ENCODE measurements at regions not wholly inside any gene's neighbourhood (a gene's known extent, or its start where the extent isn't known, plus 50 kb on each side); places are given as distances from the start of the nearest gene placed in this dataset.

DNA sequence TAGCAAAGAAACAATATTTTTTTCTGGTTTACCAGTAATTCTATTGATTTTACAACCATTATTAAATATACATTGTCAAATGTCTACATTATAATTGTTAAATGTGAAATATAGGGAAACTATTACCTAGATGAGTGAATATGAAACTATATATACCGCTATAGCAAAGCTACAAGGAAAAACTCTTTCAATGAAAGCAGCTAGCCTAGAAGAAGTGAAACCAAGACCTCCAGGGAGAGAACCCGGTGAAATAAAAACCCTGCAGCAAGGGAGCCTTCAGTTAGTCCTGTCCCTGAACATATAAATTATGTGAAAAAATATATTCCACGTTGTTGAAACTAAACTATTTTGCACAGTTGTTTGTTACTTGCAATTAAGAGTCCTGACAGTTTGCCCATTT is 913.1 kb downstream of the EFNA5 start:
- TF ChIP-seq, protein P1, sequence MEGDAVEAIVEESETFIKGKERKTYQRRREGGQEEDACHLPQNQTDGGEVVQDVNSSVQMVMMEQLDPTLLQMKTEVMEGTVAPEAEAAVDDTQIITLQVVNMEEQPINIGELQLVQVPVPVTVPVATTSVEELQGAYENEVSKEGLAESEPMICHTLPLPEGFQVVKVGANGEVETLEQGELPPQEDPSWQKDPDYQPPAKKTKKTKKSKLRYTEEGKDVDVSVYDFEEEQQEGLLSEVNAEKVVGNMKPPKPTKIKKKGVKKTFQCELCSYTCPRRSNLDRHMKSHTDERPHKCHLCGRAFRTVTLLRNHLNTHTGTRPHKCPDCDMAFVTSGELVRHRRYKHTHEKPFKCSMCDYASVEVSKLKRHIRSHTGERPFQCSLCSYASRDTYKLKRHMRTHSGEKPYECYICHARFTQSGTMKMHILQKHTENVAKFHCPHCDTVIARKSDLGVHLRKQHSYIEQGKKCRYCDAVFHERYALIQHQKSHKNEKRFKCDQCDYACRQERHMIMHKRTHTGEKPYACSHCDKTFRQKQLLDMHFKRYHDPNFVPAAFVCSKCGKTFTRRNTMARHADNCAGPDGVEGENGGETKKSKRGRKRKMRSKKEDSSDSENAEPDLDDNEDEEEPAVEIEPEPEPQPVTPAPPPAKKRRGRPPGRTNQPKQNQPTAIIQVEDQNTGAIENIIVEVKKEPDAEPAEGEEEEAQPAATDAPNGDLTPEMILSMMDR (IDR thresholded peaks at IDR 0.05), result no peak
- H3K27ac Mint-ChIP-seq, result no peak overlapping the region
- ChIA-PET POLR2A (no interaction called here), CTCF (no interaction called here)
- DNase-seq (no peak), ATAC-seq (ENCODE audit: low read depth) (no peak)
- no peaks in the 10 kb centered on the region for H3K4me1 Mint-ChIP-seq
- no peaks in the 10 kb centered on the region for H3K9me3 Mint-ChIP-seq
- intact Hi-C loops (cut with micrococcal nuclease), result no loop called here
- H3K4me3 Mint-ChIP-seq, result no peak overlapping the region
- no peaks in the 10 kb centered on the region for H3K36me3 Mint-ChIP-seq (ENCODE audit: low read depth)
- no peaks in the 10 kb centered on the region for H3K27me3 Mint-ChIP-seq

GRCh38 chr5:106755789-106756188 is 914.9 kb downstream of the EFNA5 start:
- H3K27me3 Mint-ChIP-seq, result no peaks in the 10 kb centered on the region
- intact Hi-C loops (cut with micrococcal nuclease), result no loop called here
- no peaks in the 10 kb centered on the region for H3K36me3 Mint-ChIP-seq (ENCODE audit: low read depth)
- no peak overlapping the region for H3K27ac Mint-ChIP-seq
- H3K4me1 Mint-ChIP-seq, result no peaks in the 10 kb centered on the region
- POLR2A ChIA-PET, result no interaction called here
- CTCF ChIA-PET, result no interaction called here
- ATAC-seq (ENCODE audit: low read depth) (no peak), DNase-seq (no peak)
- no peaks in the 10 kb centered on the region for H3K9me3 Mint-ChIP-seq
- no peak overlapping the region for H3K4me3 Mint-ChIP-seq
- TF ChIP-seq, protein P1 (IDR thresholded peaks at IDR 0.05), result no peak

GRCh38 chr5:106755066-106755465 is 915.7 kb downstream of the EFNA5 start:
- no peaks in the 10 kb centered on the region for H3K9me3 Mint-ChIP-seq
- H3K27me3 Mint-ChIP-seq, result no peaks in the 10 kb centered on the region
- no peaks in the 10 kb centered on the region for H3K36me3 Mint-ChIP-seq (ENCODE audit: low read depth)
- ATAC-seq (ENCODE audit: low read depth) (no peak), DNase-seq (no peak)
- POLR2A ChIA-PET, result no interaction called here
- intact Hi-C loops (cut with micrococcal nuclease), result no loop called here
- CTCF ChIA-PET, result no interaction called here
- no peak overlapping the region for H3K4me3 Mint-ChIP-seq
- TF ChIP-seq, protein P1 (IDR thresholded peaks at IDR 0.05), result no peak
- no peaks in the 10 kb centered on the region for H3K4me1 Mint-ChIP-seq
- no peak overlapping the region for H3K27ac Mint-ChIP-seq

- H3K4me1 Mint-ChIP-seq, result no peaks in the 10 kb centered on the region
- H3K9me3 Mint-ChIP-seq, result peaks cover 3% of the 10 kb centered on the region
- ChIA-PET CTCF (no interaction called here), POLR2A (no interaction called here)
- intact Hi-C loops (cut with micrococcal nuclease), result no loop called here
- no peaks in the 10 kb centered on the region for H3K36me3 Mint-ChIP-seq (ENCODE audit: low read depth)
- H3K27me3 Mint-ChIP-seq, result no peaks in the 10 kb centered on the region
- no peak overlapping the region for H3K27ac Mint-ChIP-seq
- TF ChIP-seq, protein P1 (IDR thresholded peaks at IDR 0.05), result no peak
- no peak overlapping the region for H3K4me3 Mint-ChIP-seq
- DNase-seq (no peak), ATAC-seq (ENCODE audit: low read depth) (no peak)
These were observed 920.9 kb downstream of the EFNA5 start for GRCh38 chr5:106749826-106750225.

- H3K9me3 Mint-ChIP-seq, result peaks cover 13% of the 10 kb centered on the region
- TF ChIP-seq, protein P1 (IDR thresholded peaks at IDR 0.05), result no peak
- no peak overlapping the region for H3K4me3 Mint-ChIP-seq
- POLR2A ChIA-PET, result no interaction called here
- H3K27me3 Mint-ChIP-seq, result no peaks in the 10 kb centered on the region
- CTCF ChIA-PET, result no interaction called here
- intact Hi-C loops (cut with micrococcal nuclease), result no loop called here
- ATAC-seq (ENCODE audit: low read depth) (no peak), DNase-seq (no peak)
- H3K4me1 Mint-ChIP-seq, result no peaks in the 10 kb centered on the region
- H3K36me3 Mint-ChIP-seq (ENCODE audit: low read depth), result no peaks in the 10 kb centered on the region
- H3K27ac Mint-ChIP-seq, result no peak overlapping the region
These were observed 931.6 kb downstream of the EFNA5 start for GRCh38 chr5:106739127-106739526.

Data from activated B cell treated with CpG ODN at 0.5 μM for 24 hours (primary cell).